HG02763 (cell line): ENCODE measurements at regions not wholly inside any gene's neighbourhood (a gene's known extent, or its start where the extent isn't known, plus 50 kb on each side); places are given as distances from the start of the nearest gene placed in this dataset.

Experiments used
- ATAC-seq: cut with Tn5 transposase; IDR thresholded peaks from one replicate; pipeline ENCODE4 v1.9.1; 2021; ENCODE audit warnings: mild to moderate bottlenecking, moderate library complexity; ENCODE audit not compliant: unreplicated experiment

DNA sequence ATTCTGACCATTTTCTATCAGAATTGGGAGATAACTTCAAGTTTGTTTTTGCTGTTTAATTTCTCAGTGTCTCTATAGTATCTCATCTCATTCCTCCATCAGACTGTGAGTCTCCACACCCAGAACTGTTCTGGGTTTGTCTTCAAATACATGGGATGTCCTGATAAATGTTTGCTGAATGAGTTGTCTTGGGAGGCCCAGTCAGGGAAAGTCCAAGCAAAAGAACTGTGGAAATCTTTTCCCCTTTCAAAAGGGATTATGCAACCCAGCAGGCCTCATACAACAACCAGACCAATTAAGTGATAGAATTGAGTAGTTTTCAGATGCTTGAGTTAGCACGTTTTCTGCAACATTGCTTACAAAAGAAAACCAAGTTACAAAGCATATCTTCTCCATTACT is 324.4 kb downstream of the BRINP1 start:
- no peak for ATAC-seq

DNA sequence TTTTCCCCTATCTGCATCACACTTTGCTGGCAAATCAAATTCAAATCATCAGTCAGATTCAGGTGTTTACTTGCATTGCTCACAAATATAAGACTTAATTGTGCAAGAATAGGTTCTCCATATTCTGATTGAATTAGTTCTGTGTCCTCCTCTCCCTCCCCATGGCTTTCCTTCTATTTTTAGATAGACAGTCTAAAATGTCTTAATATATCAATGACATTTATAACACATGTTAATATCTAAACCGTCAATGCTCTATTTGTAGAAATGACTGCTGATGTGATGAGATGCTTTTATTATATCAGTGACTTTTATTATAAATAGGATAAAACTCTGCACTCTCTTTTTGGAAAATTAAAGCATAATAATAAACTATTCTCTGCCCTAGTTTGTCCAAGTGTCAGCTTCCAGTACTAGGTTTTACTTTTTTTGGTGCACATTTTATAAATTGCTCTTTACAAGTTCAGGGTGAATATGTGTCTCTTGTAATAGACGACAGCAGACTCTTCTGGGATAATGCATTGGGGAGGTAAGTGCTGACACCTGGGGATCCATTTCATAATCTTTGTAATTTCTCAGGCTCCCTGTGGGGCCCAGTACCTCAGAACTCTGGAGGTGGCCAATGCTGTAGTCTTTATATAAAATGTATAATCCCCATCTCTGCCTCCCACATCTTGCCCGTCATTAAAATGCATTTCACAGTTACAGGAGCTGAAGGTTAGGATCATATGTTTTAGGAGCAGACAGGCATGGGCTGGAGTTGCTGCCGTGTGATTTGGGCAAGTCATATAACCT is 321.5 kb downstream of the BRINP1 start:
- ATAC-seq, result no peak

DNA sequence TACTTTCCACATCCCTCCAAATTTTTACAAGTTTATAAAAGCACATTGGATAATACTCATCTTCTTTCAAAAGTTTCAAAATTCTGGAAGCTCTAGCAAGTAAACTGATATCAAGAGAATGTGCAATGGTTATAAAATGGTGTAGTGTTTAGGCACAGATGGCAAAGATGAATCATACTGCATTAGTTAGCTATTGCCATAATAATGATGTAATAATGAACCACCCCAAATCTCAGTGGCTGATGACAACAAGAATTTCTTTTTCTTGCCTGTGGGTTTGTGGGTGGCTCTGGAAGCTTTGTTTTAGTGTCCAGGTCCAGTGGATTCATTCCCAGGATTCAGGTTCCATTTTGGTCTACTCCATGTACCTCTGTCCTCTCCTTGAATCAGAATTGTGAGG is 319.0 kb downstream of the BRINP1 start:
- no peak for ATAC-seq

DNA sequence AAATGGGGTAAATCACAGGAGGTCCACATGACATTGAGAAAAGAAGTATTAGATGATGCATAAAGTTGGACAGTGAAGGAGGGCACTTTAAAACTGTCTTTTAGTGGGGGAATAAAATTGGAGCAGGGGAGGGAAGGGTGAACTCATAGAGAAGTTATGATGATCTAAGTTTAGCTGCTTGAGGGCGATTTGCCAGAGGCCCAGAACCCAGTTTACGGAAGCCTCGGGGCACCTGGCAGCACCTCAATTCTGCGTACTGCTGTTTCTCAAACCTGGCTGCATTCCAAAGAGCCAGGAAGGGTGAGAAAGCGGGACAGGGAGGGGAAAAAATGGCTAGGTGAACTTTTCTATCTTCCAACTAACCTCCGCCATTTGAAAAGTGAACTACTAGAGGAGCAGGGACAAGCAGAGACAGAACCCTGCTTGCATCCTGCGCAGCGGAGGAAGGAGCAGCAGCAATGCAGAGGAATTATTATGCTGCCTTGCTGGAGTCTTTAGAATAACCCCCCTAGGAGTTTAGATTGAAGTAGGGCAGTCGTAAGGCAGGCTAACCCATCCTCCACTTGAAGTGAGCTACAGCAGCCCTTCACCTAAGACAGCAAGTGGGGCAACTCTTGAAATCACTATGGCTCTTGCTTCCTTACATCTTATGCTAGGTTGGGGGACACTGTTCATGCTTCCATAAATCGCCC is 316.8 kb downstream of the BRINP1 start:
- no peak for ATAC-seq

DNA sequence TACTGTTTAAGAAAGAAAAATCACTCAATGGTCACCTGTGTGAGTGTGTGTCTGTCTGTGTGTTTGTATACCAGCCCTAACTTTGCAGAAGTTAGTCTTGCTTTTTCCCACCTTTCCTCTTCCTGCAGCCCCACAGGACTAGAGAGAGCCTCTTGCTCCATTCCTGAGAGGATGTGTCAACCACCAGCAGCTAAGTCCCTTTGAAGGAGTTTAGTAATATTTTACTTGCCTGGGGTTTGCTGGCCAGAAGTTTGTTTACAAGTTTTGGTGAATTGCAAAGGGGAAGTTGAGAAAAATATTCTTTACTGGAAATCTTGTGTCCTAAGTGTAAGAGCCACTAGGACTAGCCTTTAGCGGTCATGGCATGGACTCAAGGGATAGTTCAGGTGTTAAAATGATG is 316.2 kb downstream of the BRINP1 start:
- ATAC-seq, result no peak

DNA sequence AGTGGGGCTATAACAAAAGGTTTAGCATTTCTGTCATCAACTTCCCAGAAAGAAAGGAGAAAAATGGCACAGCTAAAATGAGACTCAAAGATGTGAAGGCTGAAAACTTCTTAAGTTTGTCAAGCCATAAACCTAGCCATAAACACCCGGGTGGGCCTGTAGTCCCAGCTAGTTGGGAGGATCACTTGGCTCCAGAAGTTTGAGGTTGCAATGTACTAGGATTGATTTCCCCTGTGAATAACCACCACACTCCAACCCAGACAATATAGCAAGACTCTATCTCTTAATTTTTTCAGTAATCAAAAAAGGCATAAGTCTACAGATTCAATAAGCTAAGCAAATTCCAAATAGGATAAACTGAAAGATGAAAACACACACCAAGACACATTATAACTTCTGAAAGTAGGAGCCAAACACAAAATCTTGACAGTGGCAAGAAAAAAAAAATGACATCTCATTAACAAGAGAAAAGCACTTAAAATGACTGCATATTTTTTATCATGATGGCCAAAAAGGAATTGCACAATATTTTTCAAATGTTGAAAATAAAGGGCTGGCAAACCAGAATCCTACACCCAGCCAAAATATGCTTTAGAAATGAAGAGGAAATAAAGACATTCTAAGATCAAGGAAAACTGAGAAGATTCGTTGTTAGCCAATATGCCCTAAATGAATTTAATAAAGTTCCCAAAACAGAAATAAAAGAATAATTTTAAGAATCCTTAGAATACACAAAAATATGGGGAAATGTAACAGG is 308.4 kb downstream of the BRINP1 start:
- no peak for ATAC-seq

DNA sequence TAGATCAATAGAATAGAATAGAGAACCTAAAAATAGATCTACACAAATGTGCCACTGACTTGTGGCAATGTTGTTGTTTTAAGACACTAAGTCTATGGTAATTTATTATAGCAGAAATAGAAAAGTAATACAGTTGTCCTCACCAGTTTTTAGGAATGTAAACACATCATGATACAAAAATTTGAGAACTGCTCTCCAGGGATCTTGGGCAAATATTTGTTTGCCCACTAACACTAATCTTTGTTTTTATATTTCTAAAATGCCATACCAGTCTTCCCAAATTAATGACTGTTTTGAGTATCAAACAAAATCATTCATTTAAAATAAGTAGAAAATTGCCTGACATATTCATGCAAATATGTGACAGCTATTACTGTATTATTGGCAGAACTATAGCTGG is 297.6 kb downstream of the BRINP1 start:
- no peak for ATAC-seq

DNA sequence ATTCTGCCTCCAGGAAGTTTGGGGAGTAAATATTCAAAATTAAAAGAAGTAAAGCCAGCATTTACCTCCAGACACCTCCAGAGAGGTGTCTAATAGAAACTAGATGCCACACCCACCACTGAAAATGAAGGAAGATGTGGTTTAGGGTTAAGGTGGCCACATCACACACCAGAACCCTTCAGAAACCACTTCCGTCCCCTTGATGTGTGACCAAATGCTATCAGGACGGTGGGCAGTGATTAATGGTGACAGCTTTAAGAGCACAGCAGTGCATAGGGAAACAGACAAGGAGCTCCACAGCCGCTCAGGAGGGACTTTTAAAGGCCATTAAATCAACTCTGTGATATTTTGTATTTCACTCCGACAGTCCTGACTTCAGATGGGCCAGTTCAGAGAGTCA is 295.2 kb downstream of the BRINP1 start:
- no peak for ATAC-seq

DNA sequence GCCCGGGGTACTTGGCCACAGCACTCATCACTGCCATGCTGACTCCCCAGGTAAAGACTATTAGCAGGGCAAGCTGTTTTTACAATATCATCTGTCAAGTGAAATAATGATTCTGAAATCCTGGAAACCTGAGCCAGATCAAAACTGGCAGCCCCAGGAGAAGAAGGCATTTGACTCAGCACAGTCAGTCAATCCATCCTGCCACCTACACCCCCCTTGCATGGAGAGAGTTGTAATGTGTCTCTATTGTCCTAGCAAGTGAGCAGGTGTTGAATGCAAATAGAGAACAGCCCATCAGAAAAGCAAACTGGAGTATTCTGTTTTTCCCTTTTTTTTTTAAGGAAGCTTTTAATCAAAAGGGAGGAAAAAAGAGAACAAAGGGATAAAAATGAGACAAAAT is 291.2 kb downstream of the BRINP1 start:
- ATAC-seq, result no peak

DNA sequence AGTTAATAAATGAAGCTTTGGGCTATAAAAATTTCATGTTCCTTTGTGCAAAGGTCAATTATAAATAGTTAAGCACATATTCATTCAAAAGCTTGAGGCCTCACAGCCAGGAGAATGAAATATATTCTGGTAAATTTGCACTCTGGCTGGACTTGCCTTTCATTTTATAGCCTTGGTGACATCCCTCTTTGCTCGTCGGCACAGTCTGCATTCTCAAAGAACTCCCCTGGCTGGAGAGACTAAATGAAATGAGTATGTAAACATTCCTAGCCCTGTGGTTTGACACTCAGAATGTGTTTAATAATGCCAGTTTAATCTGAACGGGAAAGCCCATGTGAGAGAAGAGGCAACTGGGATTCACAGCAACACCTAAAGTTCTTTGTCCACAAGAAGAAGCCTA is 285.6 kb downstream of the BRINP1 start:
- ATAC-seq, result no peak

DNA sequence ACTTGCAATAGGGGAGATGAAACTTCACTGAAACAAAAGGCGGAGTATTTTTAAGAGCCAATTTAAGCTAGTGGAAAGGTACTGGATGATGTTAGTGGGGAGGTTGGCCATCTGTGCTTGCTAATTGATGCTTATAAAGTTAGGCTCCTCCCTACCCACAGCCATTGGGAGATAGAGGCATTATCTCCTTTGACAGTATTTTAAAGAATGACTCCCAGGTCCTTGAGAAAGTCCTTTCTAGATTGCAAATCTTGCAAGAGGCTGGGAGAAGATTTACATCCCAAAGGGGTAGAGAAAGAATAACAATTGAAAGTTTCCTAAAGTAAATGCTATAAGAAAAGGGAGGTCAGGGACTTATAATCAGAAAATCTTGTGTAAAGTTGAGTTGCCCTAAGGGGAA is 282.6 kb downstream of the BRINP1 start:
- no peak for ATAC-seq

DNA sequence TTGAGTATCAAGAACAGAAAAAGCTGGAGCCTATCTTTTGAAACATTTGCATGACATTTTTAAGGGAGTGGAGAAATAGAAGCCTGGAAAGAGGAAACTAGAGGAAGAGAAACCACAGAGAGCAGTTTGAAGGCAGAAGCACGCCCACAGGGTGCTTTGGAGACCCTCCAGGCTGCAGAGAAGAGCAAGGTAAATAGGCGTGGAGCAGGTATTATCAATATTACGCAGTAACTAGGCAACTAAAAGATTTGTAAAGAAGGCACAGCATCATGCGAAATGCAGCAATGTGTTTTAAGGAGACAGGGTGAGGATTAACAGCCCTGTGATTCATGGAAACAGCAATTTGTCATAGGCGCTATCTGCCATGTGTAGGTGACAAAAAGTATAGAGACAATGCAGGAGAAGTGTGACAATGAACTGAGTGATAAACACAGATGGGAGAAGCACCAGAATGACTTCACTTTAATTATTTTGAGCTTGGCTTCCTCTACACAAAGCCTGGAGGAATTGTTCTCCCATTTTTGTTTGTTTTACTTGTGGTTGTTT is 281.2 kb downstream of the BRINP1 start:
- ATAC-seq, result no peak

DNA sequence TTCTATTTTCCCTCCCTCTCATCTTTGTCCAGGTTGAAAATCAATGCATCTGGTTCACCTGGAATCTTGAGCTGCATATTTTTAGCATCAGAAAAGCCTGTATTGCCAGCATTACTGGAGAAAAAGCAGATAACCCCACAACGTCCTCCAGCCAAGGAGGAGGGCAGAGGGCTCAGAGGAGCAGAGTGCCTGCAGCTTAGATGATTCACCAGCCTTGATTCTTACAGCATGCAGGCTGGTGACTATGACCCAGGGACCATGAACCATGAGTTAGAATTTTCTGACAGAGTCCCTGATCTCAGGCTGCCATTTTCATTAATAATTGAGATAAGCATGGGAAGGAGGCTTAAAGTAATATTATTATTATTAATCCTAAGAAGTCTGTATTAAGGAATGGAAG is 278.2 kb downstream of the BRINP1 start:
- no peak for ATAC-seq

DNA sequence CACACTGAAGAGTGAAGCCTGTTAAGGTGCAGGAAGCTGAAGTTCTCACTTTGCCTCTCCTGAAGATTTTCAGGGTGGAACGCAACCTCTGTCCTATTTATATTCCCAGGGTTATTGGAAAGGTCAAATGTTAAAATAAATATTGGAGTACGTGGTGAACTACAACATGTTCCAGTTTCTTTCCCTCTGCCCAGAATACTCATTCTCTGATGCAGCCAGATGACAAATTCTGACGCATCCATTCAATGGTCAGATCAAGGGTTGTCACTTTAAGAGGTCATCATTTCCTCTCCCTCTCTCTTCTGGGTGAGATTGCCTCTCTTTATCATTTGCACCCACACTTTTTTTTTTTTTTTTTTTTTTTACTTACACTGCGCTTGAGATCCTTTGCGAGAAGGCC is 277.1 kb downstream of the BRINP1 start:
- ATAC-seq, result no peak

DNA sequence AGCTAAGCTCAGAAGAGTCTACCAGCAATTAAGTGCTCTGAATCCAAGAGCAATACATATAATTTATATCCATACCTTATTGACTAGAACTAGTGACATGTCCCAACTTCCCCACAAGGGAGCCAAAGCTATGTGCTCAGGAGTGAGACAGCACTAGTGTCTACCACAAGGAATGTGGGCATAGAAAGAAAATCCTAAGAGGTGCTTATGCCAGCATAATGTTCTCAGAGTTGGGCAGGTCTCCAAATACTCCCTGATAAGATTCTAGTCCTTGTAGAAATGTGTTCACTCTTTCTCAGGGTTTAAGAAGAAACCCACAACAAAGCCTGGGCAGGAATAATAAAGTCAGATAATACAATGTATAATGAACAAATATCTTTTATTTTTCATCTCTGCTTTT is 275.1 kb downstream of the BRINP1 start:
- no peak for ATAC-seq

DNA sequence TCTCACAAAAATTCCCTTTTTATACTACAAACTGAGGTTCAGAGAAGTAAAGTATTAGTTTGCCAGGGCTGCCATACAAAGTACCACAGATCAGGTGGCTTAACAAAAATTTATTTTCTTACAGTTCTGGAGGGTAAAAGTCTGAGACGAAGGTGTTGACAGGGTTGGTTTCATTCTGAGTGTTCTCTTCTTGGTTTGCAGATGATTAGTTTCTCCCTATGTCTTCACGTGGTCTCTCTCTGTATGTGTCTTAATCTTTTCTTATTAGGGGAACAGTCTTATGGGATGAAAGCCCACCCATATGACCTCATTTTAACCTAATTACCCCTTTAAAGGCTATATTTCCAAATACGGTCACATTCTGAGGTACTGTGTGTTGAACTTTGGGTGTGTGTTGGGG is 274.2 kb downstream of the BRINP1 start:
- ATAC-seq, result no peak

DNA sequence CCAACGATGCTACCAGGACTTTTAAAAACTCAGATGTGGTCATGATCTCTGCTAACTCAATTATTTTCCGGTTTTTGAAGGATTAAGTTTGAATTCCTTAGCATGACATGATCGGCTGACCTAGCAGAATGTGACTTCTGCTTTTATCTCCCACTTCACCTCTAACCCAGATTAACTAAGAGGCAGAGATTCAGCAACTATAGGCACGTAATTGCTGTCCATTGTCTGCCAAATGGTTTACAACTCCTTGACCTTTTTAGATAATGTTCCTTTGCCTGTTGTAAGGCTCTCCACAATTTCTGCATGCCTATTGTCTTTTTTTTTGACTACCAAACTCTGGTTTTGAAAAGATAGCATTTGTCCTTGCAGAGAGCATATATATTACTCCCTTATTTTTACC is 268.2 kb downstream of the BRINP1 start:
- no peak for ATAC-seq

DNA sequence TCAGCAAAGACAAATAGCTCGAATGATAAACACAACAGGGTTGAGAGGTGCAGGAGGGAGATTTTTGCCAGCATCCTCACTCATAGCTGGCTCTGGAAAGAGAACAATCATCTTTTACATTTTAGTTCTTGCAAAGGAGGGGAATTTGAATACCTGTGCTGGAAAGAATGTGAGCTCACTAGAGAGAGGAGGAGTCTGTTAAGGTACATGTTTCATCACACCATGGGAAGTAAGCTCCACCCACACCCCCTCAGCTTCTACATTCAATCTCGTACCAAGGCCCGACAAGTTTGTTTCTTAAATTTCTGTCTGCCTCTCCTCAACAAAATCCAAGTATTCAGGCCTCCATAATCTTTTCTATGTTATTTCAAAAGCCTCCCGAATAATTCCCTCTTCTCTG is 254.6 kb downstream of the BRINP1 start:
- no peak for ATAC-seq
